ENCODE measurements at regions not wholly inside any gene's neighbourhood (a gene's known extent, or its start where the extent isn't known, plus 50 kb on each side); places are given as distances from the start of the nearest gene placed in this dataset.

- H3K4me3 ChIP-seq (replicated peaks in 1 of 3; ENCODE audit: low read depth in 2 of 3, low read length in 3 of 3), result no peak overlapping the region
- Mint-ChIP-seq H3K4me3 (no peak overlapping the region), H3K36me3 (no peaks in the 10 kb centered on the region), H3K27me3 (ENCODE audit: low read depth in 3 of 3) (peaks cover 0 to 3% (median 3%) of the 10 kb centered on the region in 3 donors), H3K9me3 (no peaks in the 10 kb centered on the region), H3K27ac (no peak overlapping the region), H3K4me1 (peaks cover 5% of the 10 kb centered on the region)
- no peaks in the 10 kb centered on the region for H3K36me3 ChIP-seq (replicated peaks in 1 of 2; ENCODE audit: control insufficient read depth in 1 of 2, insufficient read depth in 2 of 2, low read length in 2 of 2)
- H3K79me2 ChIP-seq (ENCODE audit: insufficient read depth, low read length), result no peaks in the 10 kb centered on the region
- intact Hi-C loops (cut with micrococcal nuclease), result no loop called here
- H3K9ac ChIP-seq (ENCODE audit: insufficient read depth, low read length, poor library complexity, severe bottlenecking), result no peak overlapping the region
- H3K4me2 ChIP-seq (replicated peaks; ENCODE audit: extremely low read depth, low read length, poor library complexity, severe bottlenecking), result no peak overlapping the region
- no peak overlapping the region for H3K27ac ChIP-seq (ENCODE audit: low read depth in 1 of 2, low read length in 2 of 2)
- 90% methylated on average over 3 of the region's 3 CpGs for WGBS (ENCODE audit: insufficient coverage)
- H3K4me1 ChIP-seq (ENCODE audit: control insufficient read depth in 1 of 2, insufficient read depth in 2 of 2, low read length in 2 of 2), result no peaks in the 10 kb centered on the region
- no peaks in the 10 kb centered on the region for H3K27me3 ChIP-seq (ENCODE audit: control insufficient read depth in 2 of 2, insufficient read depth in 2 of 2, low read length in 2 of 2)
- no peaks in the 10 kb centered on the region for H3K9me3 ChIP-seq (replicated peaks in 1 of 2; ENCODE audit: control insufficient read depth in 1 of 2, insufficient read depth in 1 of 2, low read length in 2 of 2)
- TF ChIP-seq, protein P1, sequence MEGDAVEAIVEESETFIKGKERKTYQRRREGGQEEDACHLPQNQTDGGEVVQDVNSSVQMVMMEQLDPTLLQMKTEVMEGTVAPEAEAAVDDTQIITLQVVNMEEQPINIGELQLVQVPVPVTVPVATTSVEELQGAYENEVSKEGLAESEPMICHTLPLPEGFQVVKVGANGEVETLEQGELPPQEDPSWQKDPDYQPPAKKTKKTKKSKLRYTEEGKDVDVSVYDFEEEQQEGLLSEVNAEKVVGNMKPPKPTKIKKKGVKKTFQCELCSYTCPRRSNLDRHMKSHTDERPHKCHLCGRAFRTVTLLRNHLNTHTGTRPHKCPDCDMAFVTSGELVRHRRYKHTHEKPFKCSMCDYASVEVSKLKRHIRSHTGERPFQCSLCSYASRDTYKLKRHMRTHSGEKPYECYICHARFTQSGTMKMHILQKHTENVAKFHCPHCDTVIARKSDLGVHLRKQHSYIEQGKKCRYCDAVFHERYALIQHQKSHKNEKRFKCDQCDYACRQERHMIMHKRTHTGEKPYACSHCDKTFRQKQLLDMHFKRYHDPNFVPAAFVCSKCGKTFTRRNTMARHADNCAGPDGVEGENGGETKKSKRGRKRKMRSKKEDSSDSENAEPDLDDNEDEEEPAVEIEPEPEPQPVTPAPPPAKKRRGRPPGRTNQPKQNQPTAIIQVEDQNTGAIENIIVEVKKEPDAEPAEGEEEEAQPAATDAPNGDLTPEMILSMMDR (IDR thresholded peaks at IDR 0.05), result no peak
- H2AFZ ChIP-seq (ENCODE audit: insufficient read depth, low read depth, low read length, poor library complexity, severe bottlenecking), result no peak overlapping the region
- DNase-seq, result no peak
- no peaks in the 10 kb centered on the region for H4K20me1 ChIP-seq (ENCODE audit: insufficient read depth, low read length)
Measured at GRCh38 chr4:141896687-141897086, 260.3 kb downstream of the IL15 start.

DNA sequence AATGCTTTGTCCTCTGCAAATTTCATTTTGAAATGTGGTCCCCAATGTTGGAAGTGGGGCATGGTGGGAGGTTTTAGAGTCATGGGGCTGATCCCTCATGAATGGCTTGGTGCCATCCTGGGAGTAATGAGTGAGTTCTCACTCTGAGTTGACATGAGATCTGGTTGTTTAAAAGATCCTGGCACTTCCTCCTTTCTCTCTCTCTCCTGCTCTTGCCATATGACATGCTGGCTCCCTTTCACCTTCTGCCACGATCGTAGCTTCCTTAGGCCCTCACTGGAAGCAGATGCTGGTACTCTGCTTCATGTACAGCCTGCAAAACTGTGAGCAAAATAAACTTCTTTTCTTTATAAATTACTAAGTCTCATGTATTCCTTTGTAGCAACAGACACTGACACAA lies 262.0 kb downstream of the IL15 start:
- H3K27ac ChIP-seq (ENCODE audit: low read depth in 1 of 2, low read length in 2 of 2), result no peak overlapping the region
- H3K4me1 ChIP-seq (ENCODE audit: control insufficient read depth in 1 of 2, insufficient read depth in 2 of 2, low read length in 2 of 2), result no peaks in the 10 kb centered on the region
- TF ChIP-seq, protein P1 (IDR thresholded peaks at IDR 0.05), result no peak
- peak overlapping the region; percentile 11 for H3K4me2 ChIP-seq (replicated peaks; ENCODE audit: extremely low read depth, low read length, poor library complexity, severe bottlenecking)
- WGBS (ENCODE audit: insufficient coverage), result 0% methylated on average over 2 of the region's 2 CpGs
- H3K9ac ChIP-seq (ENCODE audit: insufficient read depth, low read length, poor library complexity, severe bottlenecking), result no peak overlapping the region
- no peaks in the 10 kb centered on the region for H3K27me3 ChIP-seq (ENCODE audit: control insufficient read depth in 2 of 2, insufficient read depth in 2 of 2, low read length in 2 of 2)
- DNase-seq, result peak in 1 of 3 donors; percentile 0
- Mint-ChIP-seq H3K4me1 (peaks cover 5% of the 10 kb centered on the region), H3K27me3 (ENCODE audit: low read depth in 3 of 3) (peaks cover 0 to 2% (median 2%) of the 10 kb centered on the region in 3 donors), H3K27ac (no peak overlapping the region), H3K36me3 (no peaks in the 10 kb centered on the region), H3K9me3 (peaks cover 0 to 2% (median 0%) of the 10 kb centered on the region in 7 donors), H3K4me3 (peak overlapping the region in 1 of 2 donors; percentile 11)
- H3K79me2 ChIP-seq (ENCODE audit: insufficient read depth, low read length), result no peaks in the 10 kb centered on the region
- H4K20me1 ChIP-seq (ENCODE audit: insufficient read depth, low read length), result no peaks in the 10 kb centered on the region
- intact Hi-C loops (cut with micrococcal nuclease), result no loop called here
- no peak overlapping the region for H3K4me3 ChIP-seq (replicated peaks in 1 of 3; ENCODE audit: low read depth in 2 of 3, low read length in 3 of 3)
- H2AFZ ChIP-seq (ENCODE audit: insufficient read depth, low read depth, low read length, poor library complexity, severe bottlenecking), result peak overlapping the region; percentile 49
- H3K36me3 ChIP-seq (replicated peaks in 1 of 2; ENCODE audit: control insufficient read depth in 1 of 2, insufficient read depth in 2 of 2, low read length in 2 of 2), result no peaks in the 10 kb centered on the region
- peaks cover 0 to 4% of the 10 kb centered on the region in 2 donors for H3K9me3 ChIP-seq (replicated peaks in 1 of 2; ENCODE audit: control insufficient read depth in 1 of 2, insufficient read depth in 1 of 2, low read length in 2 of 2)
